Non-pigmented ciliary epithelial cell (primary cell): ENCODE measurements at regions not wholly inside any gene's neighbourhood (a gene's known extent, or its start where the extent isn't known, plus 50 kb on each side); places are given as distances from the start of the nearest gene placed in this dataset.
A peak's percentile ranks its signal among the peaks of the same experiment; 100 is the strongest.

Experiments
- DNase-seq: peaks from one replicate; pipeline ENCODE4 v3.0.0-alpha.2; 2010; ENCODE audit warnings: low read depth

GRCh38 chr12:127358888-127359287, 908.1 kb upstream of the TMEM132C start:
- no peak for DNase-seq

GRCh38 chr12:127360580-127360979, 906.4 kb upstream of the TMEM132C start:
- DNase-seq: no peak

- no peak for DNase-seq
Measured at GRCh38 chr12:127362121-127362520, 904.8 kb upstream of the TMEM132C start.

GRCh38 chr12:127363392-127363791, 903.6 kb upstream of the TMEM132C start:
- no peak for DNase-seq

- no peak for DNase-seq
Measured at GRCh38 chr12:127373559-127373958, 893.4 kb upstream of the TMEM132C start.

GRCh38 chr12:127374447-127374846, 892.5 kb upstream of the TMEM132C start:
- DNase-seq: no peak

- DNase-seq: no peak
Measured at GRCh38 chr12:127381043-127381668, 885.8 kb upstream of the TMEM132C start.

- no peak for DNase-seq
Measured at GRCh38 chr12:127381681-127382080, 885.3 kb upstream of the TMEM132C start.

GRCh38 chr12:127383281-127383680, 883.7 kb upstream of the TMEM132C start:
- DNase-seq: no peak

GRCh38 chr12:127386723-127387122, 880.2 kb upstream of the TMEM132C start:
- no peak for DNase-seq

- no peak for DNase-seq
Measured at GRCh38 chr12:127388985-127389384, 878.0 kb upstream of the TMEM132C start.

- DNase-seq: peak; percentile 63
Measured at GRCh38 chr12:127389923-127390322, 877.0 kb upstream of the TMEM132C start.

GRCh38 chr12:127393465-127393864, 873.5 kb upstream of the TMEM132C start:
- DNase-seq: no peak

- peak; percentile 74 for DNase-seq
Measured at GRCh38 chr12:127393896-127394295, 873.1 kb upstream of the TMEM132C start.

GRCh38 chr12:127396734-127397133, 870.2 kb upstream of the TMEM132C start:
- DNase-seq: no peak

- DNase-seq: no peak
Measured at GRCh38 chr12:127398016-127398710, 868.8 kb upstream of the TMEM132C start.

GRCh38 chr12:127399451-127399850, 867.5 kb upstream of the TMEM132C start:
- DNase-seq: no peak

- no peak for DNase-seq
Measured at GRCh38 chr12:127400221-127400620, 866.7 kb upstream of the TMEM132C start.

- no peak for DNase-seq
Measured at GRCh38 chr12:127401005-127401404, 866.0 kb upstream of the TMEM132C start.

GRCh38 chr12:127401536-127401935, 865.4 kb upstream of the TMEM132C start:
- DNase-seq: no peak

GRCh38 chr12:127411166-127411915, 855.6 kb upstream of the TMEM132C start:
- no peak for DNase-seq

GRCh38 chr12:127411981-127412380, 855.0 kb upstream of the TMEM132C start:
- DNase-seq: no peak

- no peak for DNase-seq
Measured at GRCh38 chr12:127412866-127413265, 854.1 kb upstream of the TMEM132C start.
